Stimulated activated CD8-positive, alpha-beta memory T cell treated with anti-CD3 and anti-CD28 coated beads, Interleukin-7, amount 100 ng/mL, for 24 hours (primary cell): ENCODE measurements at regions not wholly inside any gene's neighbourhood (a gene's known extent, or its start where the extent isn't known, plus 50 kb on each side); places are given as distances from the start of the nearest gene placed in this dataset.
"Not testable (repeated sequence)": the region's sequence is repeated elsewhere in the genome, so short reads cannot be mapped to it uniquely, and the experiment has no call there.

Source experiments
- DNase-seq: peaks from one replicate; pipeline ENCODE4 v3.0.0-alpha.2; 2020; ENCODE audit warnings: low read depth

- no peak for DNase-seq
These were observed 165.5 kb downstream of the C9orf50 start for GRCh38 chr9:129455151-129455995.

- DNase-seq: no peak
These were observed 166.3 kb downstream of the C9orf50 start for GRCh38 chr9:129454467-129455067.

- no peak for DNase-seq
These were observed 167.2 kb downstream of the C9orf50 start for GRCh38 chr9:129453734-129454133.

- DNase-seq: no peak
These were observed 169.2 kb downstream of the C9orf50 start for GRCh38 chr9:129451669-129452068.

- DNase-seq: no peak
These were observed 169.7 kb downstream of the C9orf50 start for GRCh38 chr9:129451089-129451656.

GRCh38 chr9:129449066-129449465, 171.8 kb downstream of the C9orf50 start:
- no peak for DNase-seq

- no peak for DNase-seq
These were observed 173.9 kb downstream of the C9orf50 start for GRCh38 chr9:129446828-129447550.

GRCh38 chr9:129445794-129446306, 175.1 kb downstream of the C9orf50 start:
- DNase-seq: no peak

GRCh38 chr9:129443515-129444164, 177.3 kb downstream of the C9orf50 start:
- not testable (repeated sequence) for DNase-seq

- no peak for DNase-seq
These were observed 177.9 kb downstream of the C9orf50 start for GRCh38 chr9:129442803-129443511.

- DNase-seq: no peak
These were observed 179.0 kb downstream of the C9orf50 start for GRCh38 chr9:129441852-129442251.

- no peak for DNase-seq
These were observed 180.3 kb downstream of the C9orf50 start for GRCh38 chr9:129440435-129441186.

GRCh38 chr9:129439242-129439641, 181.7 kb downstream of the C9orf50 start:
- DNase-seq: no peak

GRCh38 chr9:129437626-129438323, 183.1 kb downstream of the C9orf50 start:
- DNase-seq: no peak

- DNase-seq: no peak
These were observed 183.9 kb downstream of the C9orf50 start for GRCh38 chr9:129436751-129437625.

- DNase-seq: no peak
These were observed 184.7 kb downstream of the C9orf50 start for GRCh38 chr9:129435988-129436717.

- no peak for DNase-seq
These were observed 185.6 kb downstream of the C9orf50 start for GRCh38 chr9:129435291-129435690.

- no peak for DNase-seq
These were observed 186.7 kb downstream of the C9orf50 start for GRCh38 chr9:129434187-129434586.
